Left ventricle myocardium inferior (tissue), 1 donor: ENCODE measurements at regions not wholly inside any gene's neighbourhood (a gene's known extent, or its start where the extent isn't known, plus 50 kb on each side); places are given as distances from the start of the nearest gene placed in this dataset.

ENCODE experiments used
- DNase-seq: peaks from one replicate; pipeline ENCODE4 v3.0.0-alpha.2; 2020
- H3K27ac ChIP-seq: fragments of 200-600 bp; replicated peaks from 2 replicates; pipeline ENCODE4 v1.8.0; 2021
- H3K27me3 ChIP-seq: fragments of 200-600 bp; 2 replicates; pipeline ENCODE4 v1.8.0; 2021; ENCODE audit warnings: low read depth
- H3K36me3 ChIP-seq: fragments of 200-600 bp; 2 replicates; pipeline ENCODE4 v1.8.0; 2021
- H3K4me1 ChIP-seq: fragments of 200-600 bp; 2 replicates; pipeline ENCODE4 v1.8.0; 2021
- H3K4me3 ChIP-seq: fragments of 200-600 bp; 2 replicates; pipeline ENCODE4 v1.8.0; 2021; ENCODE audit warnings: mild to moderate bottlenecking, moderate library complexity
- H3K9me3 ChIP-seq: fragments of 200-600 bp; replicated peaks from 2 replicates; pipeline ENCODE4 v1.8.0; 2021
- intact Hi-C: fragments of 100-400 bp; cut with micrococcal nuclease; formaldehyde crosslinking; loops from one replicate; pipeline ENCODE4 v1.11.0; 2022
- TF ChIP-seq, protein P1 (sequence below): fragments of 200-600 bp; IDR thresholded peaks from 2 replicates; pipeline ENCODE4 v1.8.0; 2021; ENCODE audit warnings: antibody characterized with exemption, mild to moderate bottlenecking, borderline replicate concordance
- donor health status: DM: no; HTN: yes; CAD: no; lungs with severe emphysema.

- H3K4me1 ChIP-seq, result no peaks in the 10 kb centered on the region
- no peaks in the 10 kb centered on the region for H3K36me3 ChIP-seq
- no peak overlapping the region for H3K27ac ChIP-seq
- no peak for DNase-seq
- TF ChIP-seq, protein P1, sequence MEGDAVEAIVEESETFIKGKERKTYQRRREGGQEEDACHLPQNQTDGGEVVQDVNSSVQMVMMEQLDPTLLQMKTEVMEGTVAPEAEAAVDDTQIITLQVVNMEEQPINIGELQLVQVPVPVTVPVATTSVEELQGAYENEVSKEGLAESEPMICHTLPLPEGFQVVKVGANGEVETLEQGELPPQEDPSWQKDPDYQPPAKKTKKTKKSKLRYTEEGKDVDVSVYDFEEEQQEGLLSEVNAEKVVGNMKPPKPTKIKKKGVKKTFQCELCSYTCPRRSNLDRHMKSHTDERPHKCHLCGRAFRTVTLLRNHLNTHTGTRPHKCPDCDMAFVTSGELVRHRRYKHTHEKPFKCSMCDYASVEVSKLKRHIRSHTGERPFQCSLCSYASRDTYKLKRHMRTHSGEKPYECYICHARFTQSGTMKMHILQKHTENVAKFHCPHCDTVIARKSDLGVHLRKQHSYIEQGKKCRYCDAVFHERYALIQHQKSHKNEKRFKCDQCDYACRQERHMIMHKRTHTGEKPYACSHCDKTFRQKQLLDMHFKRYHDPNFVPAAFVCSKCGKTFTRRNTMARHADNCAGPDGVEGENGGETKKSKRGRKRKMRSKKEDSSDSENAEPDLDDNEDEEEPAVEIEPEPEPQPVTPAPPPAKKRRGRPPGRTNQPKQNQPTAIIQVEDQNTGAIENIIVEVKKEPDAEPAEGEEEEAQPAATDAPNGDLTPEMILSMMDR, result no peak
- peaks cover 8% of the 10 kb centered on the region for H3K9me3 ChIP-seq
- intact Hi-C loops, result no loop called here
- H3K4me3 ChIP-seq, result no peak overlapping the region
- H3K27me3 ChIP-seq, result no peaks in the 10 kb centered on the region
Measured at GRCh38 chr13:81986308-81986707, 1645.4 kb upstream of the SPRY2 start.

GRCh38 chr13:81957121-81957520, 1616.2 kb upstream of the SPRY2 start:
- Histone ChIP-seq H3K27ac (no peak overlapping the region), H3K4me1 (no peaks in the 10 kb centered on the region), H3K27me3 (no peaks in the 10 kb centered on the region), H3K4me3 (no peak overlapping the region), H3K36me3 (no peaks in the 10 kb centered on the region), H3K9me3 (peaks cover 48% of the 10 kb centered on the region)
- intact Hi-C loops, result no loop called here
- no peak for DNase-seq
- TF ChIP-seq, protein P1, result no peak

DNA sequence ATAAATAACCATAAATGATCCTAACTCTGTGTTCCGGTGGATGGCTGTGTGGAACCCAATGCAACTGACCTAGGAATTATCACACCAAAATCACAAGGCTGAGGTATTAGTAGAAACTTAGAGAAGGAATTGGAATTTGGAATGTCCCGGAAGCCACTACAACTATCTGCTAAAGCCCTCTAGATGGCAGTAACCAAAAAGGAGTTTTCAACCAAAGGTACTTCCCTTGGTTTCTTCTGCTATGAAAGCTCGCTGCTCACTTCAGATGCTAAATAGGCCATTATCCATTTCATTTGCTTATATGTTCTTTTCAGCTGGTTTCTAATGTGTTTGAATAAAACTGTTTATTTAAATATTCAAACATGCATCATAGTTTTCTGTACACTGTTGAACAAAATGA, 1589.1 kb upstream of the SPRY2 start:
- Histone ChIP-seq H3K27ac (no peak overlapping the region), H3K4me1 (no peaks in the 10 kb centered on the region), H3K27me3 (no peaks in the 10 kb centered on the region), H3K4me3 (no peak overlapping the region), H3K9me3 (peaks cover 7% of the 10 kb centered on the region), H3K36me3 (no peaks in the 10 kb centered on the region)
- TF ChIP-seq, protein P1, result peak; percentile 15
- intact Hi-C loops, result no loop called here
- no peak for DNase-seq

DNA sequence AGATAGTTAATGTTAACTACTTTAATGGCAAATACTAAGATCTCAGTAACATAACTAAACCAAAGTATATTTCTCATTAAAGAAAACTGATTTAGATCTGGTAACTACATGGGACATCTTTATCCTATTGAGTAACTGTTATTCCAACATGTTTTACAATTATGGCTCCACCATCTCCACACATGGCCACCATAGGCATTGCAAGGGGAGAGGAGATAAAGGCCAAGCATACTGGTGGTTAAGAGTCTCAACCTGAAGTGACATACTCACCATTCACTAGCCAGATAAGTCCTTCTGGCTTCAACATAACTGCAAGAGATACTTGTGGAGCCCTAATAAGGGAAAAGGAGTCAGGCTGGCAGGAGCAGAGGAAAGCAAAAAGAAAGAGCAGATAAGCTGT, 1586.4 kb upstream of the SPRY2 start:
- Histone ChIP-seq H3K9me3 (no peaks in the 10 kb centered on the region), H3K27ac (no peak overlapping the region), H3K4me1 (no peaks in the 10 kb centered on the region), H3K27me3 (no peaks in the 10 kb centered on the region), H3K4me3 (no peak overlapping the region), H3K36me3 (no peaks in the 10 kb centered on the region)
- intact Hi-C loops, result no loop called here
- TF ChIP-seq, protein P1, result no peak
- no peak for DNase-seq

DNA sequence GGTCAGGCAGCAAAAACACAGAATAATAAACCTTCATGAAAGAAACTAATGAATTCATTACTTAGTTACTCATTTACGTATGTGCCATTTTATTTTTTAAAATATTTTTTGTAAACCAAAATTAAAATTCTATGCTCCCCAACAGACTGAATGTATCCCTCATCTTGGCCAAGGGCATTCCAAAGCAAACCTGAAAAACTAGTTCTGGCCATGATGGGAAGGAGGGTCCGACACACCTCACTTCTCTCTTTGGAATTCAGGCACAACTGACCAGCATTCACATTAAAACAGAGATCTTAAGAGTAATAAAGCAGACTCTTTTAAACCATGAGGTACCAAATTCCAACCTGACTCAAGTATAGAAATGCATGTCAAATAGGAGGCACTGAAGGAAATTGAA, 1576.9 kb upstream of the SPRY2 start:
- H3K27ac ChIP-seq, result no peak overlapping the region
- no peak overlapping the region for H3K4me3 ChIP-seq
- no peaks in the 10 kb centered on the region for H3K4me1 ChIP-seq
- intact Hi-C loops, result no loop called here
- no peaks in the 10 kb centered on the region for H3K9me3 ChIP-seq
- DNase-seq, result no peak
- TF ChIP-seq, protein P1, result no peak
- H3K36me3 ChIP-seq, result no peaks in the 10 kb centered on the region
- no peaks in the 10 kb centered on the region for H3K27me3 ChIP-seq

DNA sequence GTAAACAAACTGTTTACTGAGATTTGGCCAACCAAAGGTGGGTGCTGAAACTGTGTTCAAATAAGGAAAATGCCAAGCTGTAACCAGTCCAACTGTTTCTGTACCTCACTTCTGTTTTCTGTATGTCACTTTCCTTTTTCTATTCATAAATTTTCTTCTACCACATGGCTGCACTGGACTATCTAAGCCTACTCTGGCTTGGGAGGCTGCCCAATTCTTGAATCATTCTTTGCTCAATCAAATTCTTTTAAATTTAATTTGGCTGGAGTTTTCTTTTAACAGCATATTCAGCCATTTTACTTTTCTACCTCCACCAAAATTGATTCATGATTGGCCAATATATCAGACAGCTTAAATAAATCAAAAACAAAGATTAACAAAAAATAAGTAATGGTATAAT, 1575.5 kb upstream of the SPRY2 start:
- TF ChIP-seq, protein P1, result no peak
- no peak for DNase-seq
- Histone ChIP-seq H3K27me3 (no peaks in the 10 kb centered on the region), H3K9me3 (no peaks in the 10 kb centered on the region), H3K4me3 (no peak overlapping the region), H3K4me1 (no peaks in the 10 kb centered on the region), H3K36me3 (no peaks in the 10 kb centered on the region), H3K27ac (no peak overlapping the region)
- intact Hi-C loops, result no loop called here
